ENCODE measurements at regions not wholly inside any gene's neighbourhood (a gene's known extent, or its start where the extent isn't known, plus 50 kb on each side); places are given as distances from the start of the nearest gene placed in this dataset.

GRCh38 chr2:220175967-220176366 is 548.5 kb downstream of the SLC4A3 start:
- no peak for DNase-seq (ENCODE audit: low spot score in 2 of 2)
- Histone ChIP-seq H3K27me3 (no peaks in the 10 kb centered on the region), H3K4me3 (no peak overlapping the region), H3K27ac (no peak overlapping the region), H3K4me1 (no peaks in the 10 kb centered on the region), H3K36me3 (no peaks in the 10 kb centered on the region), H3K9me3 (no peaks in the 10 kb centered on the region)
- intact Hi-C loops (cut with DNase I), result no loop called here
- TF ChIP-seq, protein P1, sequence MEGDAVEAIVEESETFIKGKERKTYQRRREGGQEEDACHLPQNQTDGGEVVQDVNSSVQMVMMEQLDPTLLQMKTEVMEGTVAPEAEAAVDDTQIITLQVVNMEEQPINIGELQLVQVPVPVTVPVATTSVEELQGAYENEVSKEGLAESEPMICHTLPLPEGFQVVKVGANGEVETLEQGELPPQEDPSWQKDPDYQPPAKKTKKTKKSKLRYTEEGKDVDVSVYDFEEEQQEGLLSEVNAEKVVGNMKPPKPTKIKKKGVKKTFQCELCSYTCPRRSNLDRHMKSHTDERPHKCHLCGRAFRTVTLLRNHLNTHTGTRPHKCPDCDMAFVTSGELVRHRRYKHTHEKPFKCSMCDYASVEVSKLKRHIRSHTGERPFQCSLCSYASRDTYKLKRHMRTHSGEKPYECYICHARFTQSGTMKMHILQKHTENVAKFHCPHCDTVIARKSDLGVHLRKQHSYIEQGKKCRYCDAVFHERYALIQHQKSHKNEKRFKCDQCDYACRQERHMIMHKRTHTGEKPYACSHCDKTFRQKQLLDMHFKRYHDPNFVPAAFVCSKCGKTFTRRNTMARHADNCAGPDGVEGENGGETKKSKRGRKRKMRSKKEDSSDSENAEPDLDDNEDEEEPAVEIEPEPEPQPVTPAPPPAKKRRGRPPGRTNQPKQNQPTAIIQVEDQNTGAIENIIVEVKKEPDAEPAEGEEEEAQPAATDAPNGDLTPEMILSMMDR (IDR thresholded peaks at IDR 0.05), result no peak

- Histone ChIP-seq H3K9me3 (no peaks in the 10 kb centered on the region), H3K4me3 (no peak overlapping the region), H3K27me3 (no peaks in the 10 kb centered on the region), H3K36me3 (no peaks in the 10 kb centered on the region), H3K27ac (no peak overlapping the region), H3K4me1 (no peaks in the 10 kb centered on the region)
- no peak for DNase-seq (ENCODE audit: low spot score in 2 of 2)
- intact Hi-C loops (cut with DNase I), result no loop called here
- TF ChIP-seq, protein P1 (IDR thresholded peaks at IDR 0.05), result no peak
These were observed 551.7 kb downstream of the SLC4A3 start for GRCh38 chr2:220178991-220179695.

DNA sequence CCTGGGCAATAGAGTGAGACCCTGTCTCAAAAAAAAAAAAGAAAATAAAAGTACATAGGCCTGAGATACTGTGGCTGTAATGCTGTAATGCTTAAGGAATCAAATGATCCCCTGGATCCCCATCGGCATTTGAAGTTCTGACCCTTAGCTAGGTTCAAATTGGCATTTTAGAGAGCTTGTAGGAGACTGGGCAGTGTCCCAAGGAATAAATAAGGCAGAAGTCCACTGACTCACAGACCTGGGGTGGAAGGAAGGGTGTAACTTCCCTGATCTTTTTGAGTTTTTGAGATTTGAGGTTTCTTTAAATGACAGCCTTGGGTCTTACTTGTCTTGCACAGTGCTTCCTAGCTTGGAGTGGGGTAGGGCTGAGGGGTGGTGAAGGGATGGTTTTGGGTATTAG is 553.7 kb downstream of the SLC4A3 start:
- no peak for DNase-seq (ENCODE audit: low spot score in 2 of 2)
- Histone ChIP-seq H3K27me3 (no peaks in the 10 kb centered on the region), H3K27ac (no peak overlapping the region), H3K4me3 (no peak overlapping the region), H3K4me1 (no peaks in the 10 kb centered on the region), H3K9me3 (no peaks in the 10 kb centered on the region), H3K36me3 (no peaks in the 10 kb centered on the region)
- TF ChIP-seq, protein P1 (IDR thresholded peaks at IDR 0.05), result no peak
- intact Hi-C loops (cut with DNase I), result no loop called here

DNA sequence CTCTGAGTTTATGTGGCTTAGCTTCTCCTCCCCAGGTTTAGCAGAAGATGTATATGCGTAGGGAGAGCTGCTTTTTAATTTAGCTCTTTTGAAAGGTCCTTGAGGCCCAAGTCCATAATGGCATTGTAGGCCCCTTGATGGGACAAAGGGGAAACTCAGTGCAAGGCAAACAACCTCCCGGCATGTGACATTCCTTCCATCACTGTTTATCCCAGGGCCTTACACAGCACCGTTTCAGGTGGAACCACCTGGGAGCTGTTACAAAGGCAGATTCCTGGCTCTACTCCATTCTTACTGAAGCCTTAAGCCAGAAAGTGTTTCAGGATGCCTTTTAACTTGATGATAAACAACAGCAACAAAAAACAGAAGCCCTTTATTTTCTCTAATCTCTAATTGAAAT is 555.4 kb downstream of the SLC4A3 start:
- no peak for DNase-seq (ENCODE audit: low spot score in 2 of 2)

GRCh38 chr2:220185766-220186305 is 558.4 kb downstream of the SLC4A3 start:
- DNase-seq (ENCODE audit: low spot score in 2 of 2), result no peak
- H3K9me3 ChIP-seq, result no peaks in the 10 kb centered on the region
- no peaks in the 10 kb centered on the region for H3K27me3 ChIP-seq
- H3K27ac ChIP-seq, result no peak overlapping the region
- H3K36me3 ChIP-seq, result no peaks in the 10 kb centered on the region
- H3K4me1 ChIP-seq, result no peaks in the 10 kb centered on the region
- H3K4me3 ChIP-seq, result no peak overlapping the region
- TF ChIP-seq, protein P1 (IDR thresholded peaks at IDR 0.05), result no peak
- intact Hi-C loops (cut with DNase I), result no loop called here

More for the DNA sequence above, 555.4 kb downstream of the SLC4A3 start:
- H3K4me3 ChIP-seq, result no peak overlapping the region
- intact Hi-C loops (cut with DNase I), result no loop called here
- H3K9me3 ChIP-seq, result no peaks in the 10 kb centered on the region
- no peak overlapping the region for H3K27ac ChIP-seq
- no peaks in the 10 kb centered on the region for H3K36me3 ChIP-seq
- H3K27me3 ChIP-seq, result no peaks in the 10 kb centered on the region
- TF ChIP-seq, protein P1 (IDR thresholded peaks at IDR 0.05), result no peak
- H3K4me1 ChIP-seq, result no peaks in the 10 kb centered on the region

All from ascending aorta (tissue), 2 donors.